Colonic mucosa (tissue), 4 donors: ENCODE measurements at regions not wholly inside any gene's neighbourhood (a gene's known extent, or its start where the extent isn't known, plus 50 kb on each side); places are given as distances from the start of the nearest gene placed in this dataset.

Experiments used
- DNase-seq: peaks from one replicate; pipeline ENCODE4 v3.0.0-alpha.2; 2020
- H3K27ac ChIP-seq: fragments of 200-600 bp; one replicate; pipeline ENCODE4 v1.8.0; 2021
- H3K27me3 ChIP-seq: fragments of 200-600 bp; one replicate; pipeline ENCODE4 v1.8.0; 2021
- H3K36me3 ChIP-seq: fragments of 200-600 bp; one replicate; pipeline ENCODE4 v1.8.0; 2021
- H3K4me1 ChIP-seq: fragments of 200-600 bp; one replicate; pipeline ENCODE4 v1.8.0; 2021; ENCODE audit warnings: mild to moderate bottlenecking
- H3K4me3 ChIP-seq: fragments of 200-600 bp; one replicate; pipeline ENCODE4 v1.8.0; 2021
- H3K9ac ChIP-seq, 2 donors: one replicate each; pipeline ENCODE4 v1.7.0; 2013; ENCODE audit warnings: control low read depth in 2 of 2, low read depth in 2 of 2, low read length in 2 of 2
- H3K9me3 ChIP-seq: fragments of 200-600 bp; one replicate; pipeline ENCODE4 v1.8.0; 2021
- CTCF ChIP-seq: fragments of 200-600 bp; IDR thresholded peaks from one replicate; pipeline ENCODE4 v1.8.0; 2022; ENCODE audit warnings: antibody characterized with exemption, mild to moderate bottlenecking
- intact Hi-C: fragments of 100-400 bp; cut with DNase I; formaldehyde crosslinking; loops from one replicate; pipeline ENCODE4 v1.14.1; 2022
- donor health status: healthy.
- donor health status: DM: no; HTN: no; CAD: no.
- donor health status: DM: no; HTN: no; CAD: no.

GRCh38 chr6:25124216-25124715 lies 154.9 kb upstream of the CARMIL1 start:
- Histone ChIP-seq H3K4me1 (no peaks in the 10 kb centered on the region), H3K27me3 (no peaks in the 10 kb centered on the region), H3K4me3 (no peak overlapping the region), H3K27ac (no peak overlapping the region), H3K36me3 (no peaks in the 10 kb centered on the region), H3K9me3 (no peaks in the 10 kb centered on the region), H3K9ac (no peak overlapping the region)
- TF ChIP-seq CTCF, result no peak
- DNase-seq, result no peak
- intact Hi-C loops, result no loop called here

GRCh38 chr6:25125736-25126135 lies 153.4 kb upstream of the CARMIL1 start:
- DNase-seq, result no peak
- TF ChIP-seq CTCF, result no peak

GRCh38 chr6:25127076-25127837 lies 151.9 kb upstream of the CARMIL1 start:
- Histone ChIP-seq H3K27me3 (no peaks in the 10 kb centered on the region), H3K36me3 (no peaks in the 10 kb centered on the region), H3K9ac (no peak overlapping the region), H3K9me3 (no peaks in the 10 kb centered on the region), H3K27ac (no peak overlapping the region), H3K4me3 (no peak overlapping the region), H3K4me1 (no peaks in the 10 kb centered on the region)
- no peak for DNase-seq
- TF ChIP-seq CTCF, result no peak
- intact Hi-C loops, result no loop called here

More at GRCh38 chr6:25125736-25126135, 153.4 kb upstream of the CARMIL1 start:
- no peak overlapping the region for H3K4me3 ChIP-seq
- no peaks in the 10 kb centered on the region for H3K4me1 ChIP-seq
- H3K27me3 ChIP-seq, result no peaks in the 10 kb centered on the region
- intact Hi-C loops, result no loop called here
- no peaks in the 10 kb centered on the region for H3K36me3 ChIP-seq
- H3K27ac ChIP-seq, result no peak overlapping the region
- H3K9ac ChIP-seq, result no peak overlapping the region
- H3K9me3 ChIP-seq, result no peaks in the 10 kb centered on the region

GRCh38 chr6:25130518-25130917 lies 148.7 kb upstream of the CARMIL1 start:
- H3K27me3 ChIP-seq, result no peaks in the 10 kb centered on the region
- H3K36me3 ChIP-seq, result no peaks in the 10 kb centered on the region
- H3K27ac ChIP-seq, result no peak overlapping the region
- H3K9ac ChIP-seq, result no peak overlapping the region
- no peak for TF ChIP-seq CTCF
- no peak overlapping the region for H3K4me3 ChIP-seq
- no peaks in the 10 kb centered on the region for H3K4me1 ChIP-seq
- DNase-seq, result no peak
- H3K9me3 ChIP-seq, result no peaks in the 10 kb centered on the region
- intact Hi-C loops, result no loop called here

GRCh38 chr6:25132934-25133333 lies 146.2 kb upstream of the CARMIL1 start:
- no peak overlapping the region for H3K9ac ChIP-seq
- no peak for TF ChIP-seq CTCF
- H3K27me3 ChIP-seq, result no peaks in the 10 kb centered on the region
- intact Hi-C loops, result no loop called here
- DNase-seq, result no peak
- no peak overlapping the region for H3K27ac ChIP-seq
- H3K4me1 ChIP-seq, result no peaks in the 10 kb centered on the region
- no peak overlapping the region for H3K4me3 ChIP-seq
- H3K36me3 ChIP-seq, result no peaks in the 10 kb centered on the region
- no peaks in the 10 kb centered on the region for H3K9me3 ChIP-seq
